Stimulated activated CD4-positive, alpha-beta T cell treated with anti-CD3 and anti-CD28 coated beads, Interleukin-12 subunit alpha, Interleukin-12 subunit beta, amount 100 ng/mL, for 4 hours (primary cell): ENCODE measurements at regions not wholly inside any gene's neighbourhood (a gene's known extent, or its start where the extent isn't known, plus 50 kb on each side); places are given as distances from the start of the nearest gene placed in this dataset.

Experiments
- DNase-seq: peaks from one replicate; pipeline ENCODE4 v3.0.0-alpha.2; 2020

- DNase-seq, result no peak
Measured at GRCh38 chr11:81495699-81496292, 1237.9 kb downstream of the FAM181B start.

- DNase-seq, result no peak
Measured at GRCh38 chr11:81494431-81494830, 1239.2 kb downstream of the FAM181B start.

GRCh38 chr11:81492923-81493445 is 1240.7 kb downstream of the FAM181B start:
- DNase-seq, result no peak

- no peak for DNase-seq
Measured at GRCh38 chr11:81487109-81487508, 1246.6 kb downstream of the FAM181B start.

- DNase-seq, result no peak
Measured at GRCh38 chr11:81484196-81484595, 1249.5 kb downstream of the FAM181B start.

- no peak for DNase-seq
Measured at GRCh38 chr11:81477277-81477676, 1256.4 kb downstream of the FAM181B start.

- no peak for DNase-seq
Measured at GRCh38 chr11:81476345-81476744, 1257.3 kb downstream of the FAM181B start.

GRCh38 chr11:81472646-81473045 is 1261.0 kb downstream of the FAM181B start:
- no peak for DNase-seq

GRCh38 chr11:81470446-81470845 is 1263.2 kb downstream of the FAM181B start:
- DNase-seq, result no peak

- DNase-seq, result no peak
Measured at GRCh38 chr11:81459766-81460306, 1273.8 kb downstream of the FAM181B start.

GRCh38 chr11:81449588-81450156 is 1284.0 kb downstream of the FAM181B start:
- DNase-seq, result no peak

GRCh38 chr11:81444297-81444696 is 1289.4 kb downstream of the FAM181B start:
- no peak for DNase-seq

GRCh38 chr11:81432333-81432732 is 1301.3 kb downstream of the FAM181B start:
- no peak for DNase-seq

- DNase-seq, result no peak
Measured at GRCh38 chr11:81424822-81425221, 1308.8 kb downstream of the FAM181B start.

- no peak for DNase-seq
Measured at GRCh38 chr11:81422402-81422801, 1311.3 kb downstream of the FAM181B start.

GRCh38 chr11:81421251-81421860 is 1312.3 kb downstream of the FAM181B start:
- no peak for DNase-seq

- DNase-seq, result no peak
Measured at GRCh38 chr11:81420668-81421250, 1312.9 kb downstream of the FAM181B start.

- no peak for DNase-seq
Measured at GRCh38 chr11:81397316-81397715, 1336.3 kb downstream of the FAM181B start.

- DNase-seq, result no peak
Measured at GRCh38 chr11:81394311-81394710, 1339.4 kb downstream of the FAM181B start.

GRCh38 chr11:81388326-81388725 is 1345.3 kb downstream of the FAM181B start:
- no peak for DNase-seq

GRCh38 chr11:81380395-81380794 is 1353.3 kb downstream of the FAM181B start:
- DNase-seq, result no peak

GRCh38 chr11:81377418-81377817 is 1356.2 kb downstream of the FAM181B start:
- DNase-seq, result no peak

GRCh38 chr11:81373986-81374385 is 1359.7 kb downstream of the FAM181B start:
- DNase-seq, result no peak

GRCh38 chr11:81368192-81368591 is 1365.5 kb downstream of the FAM181B start:
- no peak for DNase-seq
